ENCODE measurements at regions not wholly inside any gene's neighbourhood (a gene's known extent, or its start where the extent isn't known, plus 50 kb on each side); places are given as distances from the start of the nearest gene placed in this dataset.

- peaks cover 64 to 67% of the 10 kb centered on the region in 2 experiments for H3K9me3 Mint-ChIP-seq
- no CpG with 5 or more reads among the region's 40 CpGs for WGBS (ENCODE audit: extremely low coverage, insufficient read length, low lambda C conversion rate)
Measured at GRCh38 chr17:26766743-26767142, 527.2 kb upstream of the WSB1 start.

More at GRCh38 chr17:26766743-26767142, 527.2 kb upstream of the WSB1 start:
- Histone ChIP-seq H3K27ac (ENCODE audit: insufficient read length, low read depth, low read length) (no peak overlapping the region), H2AFZ (ENCODE audit: low read length) (no peak overlapping the region), H4K20me1 (ENCODE audit: control insufficient read depth, insufficient read depth, insufficient read length) (no peaks in the 10 kb centered on the region), H3T11ph (ENCODE audit: low read length) (no peak overlapping the region), H3K14ac (ENCODE audit: insufficient read depth, low read length) (no peak overlapping the region), H2BK20ac (ENCODE audit: low read depth, low read length, poor library complexity, severe bottlenecking) (no peak overlapping the region), H3K4me1 (ENCODE audit: insufficient read depth, low read length) (no peaks in the 10 kb centered on the region), H3K9ac (ENCODE audit: extremely low read depth, insufficient read length, low read length) (no peak overlapping the region), H2BK5ac (ENCODE audit: insufficient read length, low read length) (no peak overlapping the region), H4K91ac (ENCODE audit: insufficient read length, low read depth, low read length) (no peak overlapping the region), H3K4ac (ENCODE audit: low read depth, low read length) (no peak overlapping the region), H3K4me2 (ENCODE audit: insufficient read depth, insufficient read length, low read length) (no peak overlapping the region), H3K23me2 (ENCODE audit: insufficient read length, low read depth, low read length, poor library complexity, severe bottlenecking) (no peaks in the 10 kb centered on the region), H2BK12ac (ENCODE audit: insufficient read length, low read depth, low read length) (no peak overlapping the region), H2BK120ac (ENCODE audit: low read depth, low read length, poor library complexity, severe bottlenecking) (no peak overlapping the region), H3K9me3 (ENCODE audit: control insufficient read depth, low read depth, low read length) (peaks cover 10% of the 10 kb centered on the region), H4K8ac (replicated peaks; ENCODE audit: insufficient read length, low read depth, low read length) (no peak overlapping the region), H2AK5ac (ENCODE audit: insufficient read length, low read length) (no peak overlapping the region), H3K56ac (ENCODE audit: insufficient read length, low read depth, low read length) (no peak overlapping the region), H3K23ac (ENCODE audit: insufficient read length, low read depth, low read length) (no peak overlapping the region), H3K79me2 (ENCODE audit: insufficient read depth, low read length) (no peaks in the 10 kb centered on the region), H4K5ac (ENCODE audit: insufficient read length, low read depth, low read length) (no peak overlapping the region), H3K79me1 (ENCODE audit: insufficient read depth, low read depth, low read length, poor library complexity, severe bottlenecking) (no peaks in the 10 kb centered on the region), H2BK15ac (ENCODE audit: low read depth, low read length) (no peak overlapping the region), H3K18ac (ENCODE audit: insufficient read length, low read depth, low read length) (no peak overlapping the region), H3K27me3 (ENCODE audit: insufficient read depth, low read length) (no peaks in the 10 kb centered on the region)
- Mint-ChIP-seq H3K27ac (no peak overlapping the region), H3K27me3 (ENCODE audit: low read depth) (no peaks in the 10 kb centered on the region), H3K4me1 (no peaks in the 10 kb centered on the region), H3K36me3 (ENCODE audit: insufficient read depth in 1 of 3, low read depth in 3 of 3) (peaks cover 5 to 17% (median 10%) of the 10 kb centered on the region in 3 experiments), H3K4me3 (no peak overlapping the region)
- TF ChIP-seq CTCF (conservative IDR thresholded peaks at IDR 0.05), result no peak
- no peak for DNase-seq

Measured in H9 (cell line).